HFF-Myc (cell line): ENCODE measurements at regions not wholly inside any gene's neighbourhood (a gene's known extent, or its start where the extent isn't known, plus 50 kb on each side); places are given as distances from the start of the nearest gene placed in this dataset.

ENCODE experiments used
- DNase-seq: peaks from one replicate; pipeline ENCODE4 v3.0.0-alpha.2; 2011; ENCODE audit warnings: low read depth; ENCODE audit errors: extremely low read depth
- H3K4me3 ChIP-seq: replicated peaks from 2 replicates; pipeline ENCODE4 v1.5.1; 2011; ENCODE audit warnings: low read depth, mild to moderate bottlenecking, control low read depth, low read length
- CTCF ChIP-seq: IDR thresholded peaks from 2 replicates; pipeline ENCODE4 v1.5.1; 2012; ENCODE audit warnings: mild to moderate bottlenecking, low read depth, low read length, control low read depth; ENCODE audit errors: missing control alignments

- no peak for DNase-seq
- no peak for TF ChIP-seq CTCF
- H3K4me3 ChIP-seq, result no peak overlapping the region
These were observed 1196.0 kb downstream of the GALC start for GRCh38 chr14:86797075-86797351.

- TF ChIP-seq CTCF, result no peak
- no peak for DNase-seq
- H3K4me3 ChIP-seq, result no peak overlapping the region
These were observed 1196.5 kb downstream of the GALC start for GRCh38 chr14:86796221-86797074.

- DNase-seq, result no peak
- no peak for TF ChIP-seq CTCF
- H3K4me3 ChIP-seq, result no peak overlapping the region
These were observed 1198.3 kb downstream of the GALC start for GRCh38 chr14:86794689-86795088.

GRCh38 chr14:86790408-86791364 lies 1202.3 kb downstream of the GALC start:
- no peak for TF ChIP-seq CTCF
- DNase-seq, result no peak
- no peak overlapping the region for H3K4me3 ChIP-seq

- no peak for DNase-seq
- no peak overlapping the region for H3K4me3 ChIP-seq
These were observed 1204.8 kb downstream of the GALC start for GRCh38 chr14:86788224-86788623.

GRCh38 chr14:86787717-86788116 lies 1205.3 kb downstream of the GALC start:
- no peak for DNase-seq
- no peak overlapping the region for H3K4me3 ChIP-seq
- TF ChIP-seq CTCF, result no peak

More at GRCh38 chr14:86788224-86788623, 1204.8 kb downstream of the GALC start:
- no peak for TF ChIP-seq CTCF
